ENCODE measurements at regions not wholly inside any gene's neighbourhood (a gene's known extent, or its start where the extent isn't known, plus 50 kb on each side); places are given as distances from the start of the nearest gene placed in this dataset.

DNA sequence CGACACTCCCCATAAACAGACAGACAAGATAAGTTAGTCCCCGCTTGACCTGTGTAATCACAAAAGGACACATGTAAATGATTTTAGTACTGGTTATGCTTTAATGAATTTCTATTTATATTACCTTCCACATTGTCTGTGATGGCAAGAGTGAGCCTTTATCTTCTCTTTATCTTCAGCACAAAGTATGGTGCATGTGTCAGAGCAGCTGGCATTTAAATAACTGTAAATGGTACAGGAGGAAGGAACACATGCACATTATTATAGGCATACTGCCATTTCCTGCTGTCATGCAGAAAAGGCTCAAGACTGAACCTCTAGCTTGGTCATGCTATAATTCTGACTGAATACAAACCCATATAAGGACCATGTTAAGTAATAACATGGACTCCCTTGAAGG lies 1342.7 kb upstream of the TENM4 start:
- TF ChIP-seq, protein P1, sequence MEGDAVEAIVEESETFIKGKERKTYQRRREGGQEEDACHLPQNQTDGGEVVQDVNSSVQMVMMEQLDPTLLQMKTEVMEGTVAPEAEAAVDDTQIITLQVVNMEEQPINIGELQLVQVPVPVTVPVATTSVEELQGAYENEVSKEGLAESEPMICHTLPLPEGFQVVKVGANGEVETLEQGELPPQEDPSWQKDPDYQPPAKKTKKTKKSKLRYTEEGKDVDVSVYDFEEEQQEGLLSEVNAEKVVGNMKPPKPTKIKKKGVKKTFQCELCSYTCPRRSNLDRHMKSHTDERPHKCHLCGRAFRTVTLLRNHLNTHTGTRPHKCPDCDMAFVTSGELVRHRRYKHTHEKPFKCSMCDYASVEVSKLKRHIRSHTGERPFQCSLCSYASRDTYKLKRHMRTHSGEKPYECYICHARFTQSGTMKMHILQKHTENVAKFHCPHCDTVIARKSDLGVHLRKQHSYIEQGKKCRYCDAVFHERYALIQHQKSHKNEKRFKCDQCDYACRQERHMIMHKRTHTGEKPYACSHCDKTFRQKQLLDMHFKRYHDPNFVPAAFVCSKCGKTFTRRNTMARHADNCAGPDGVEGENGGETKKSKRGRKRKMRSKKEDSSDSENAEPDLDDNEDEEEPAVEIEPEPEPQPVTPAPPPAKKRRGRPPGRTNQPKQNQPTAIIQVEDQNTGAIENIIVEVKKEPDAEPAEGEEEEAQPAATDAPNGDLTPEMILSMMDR (IDR thresholded peaks at IDR 0.05) = no peak
- TF ChIP-seq POLR2A (IDR thresholded peaks at IDR 0.05) (no peak), EP300 (IDR thresholded peaks at IDR 0.05) (no peak)
